NOMO-1 treated with dmso at 0.1 percent for 144 hours (cell line): ENCODE measurements at regions not wholly inside any gene's neighbourhood (a gene's known extent, or its start where the extent isn't known, plus 50 kb on each side); places are given as distances from the start of the nearest gene placed in this dataset.

Source experiments
- DNase-seq: peaks from one replicate; lab custom pipeline; 2025; ENCODE audit not compliant: unreplicated experiment; lab: John Stamatoyannopoulos, UW

DNA sequence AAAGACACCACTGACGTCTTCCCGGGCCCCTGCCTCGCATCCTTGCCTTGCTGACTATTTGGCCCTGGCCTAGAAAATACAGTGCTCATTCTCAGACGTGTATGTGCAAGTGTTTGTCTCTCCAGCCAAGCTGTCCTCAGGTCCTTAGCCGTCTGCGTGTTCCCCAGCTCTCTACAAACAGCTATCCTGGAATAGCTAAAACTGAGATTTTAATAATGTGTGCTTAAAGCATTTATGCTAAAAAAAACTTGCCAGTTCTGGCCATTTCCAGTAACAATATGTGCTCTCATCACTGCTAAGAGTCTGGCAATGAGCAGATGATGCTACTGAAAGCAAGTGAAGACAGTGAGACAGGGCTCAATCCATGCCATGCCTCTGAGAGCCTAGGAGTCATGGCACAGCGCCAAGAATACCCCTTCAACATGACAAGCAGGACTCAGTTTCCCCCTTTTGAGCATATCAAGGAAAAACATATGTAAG lies 55.7 kb downstream of the IRF2BP2 start:
- no peak for DNase-seq

- DNase-seq, result no peak
These were observed 56.5 kb downstream of the IRF2BP2 start for GRCh38 chr1:234553240-234554188.

GRCh38 chr1:234551032-234551378 lies 59.0 kb downstream of the IRF2BP2 start:
- DNase-seq, result no peak

GRCh38 chr1:234550341-234551031 lies 59.5 kb downstream of the IRF2BP2 start:
- no peak for DNase-seq

DNA sequence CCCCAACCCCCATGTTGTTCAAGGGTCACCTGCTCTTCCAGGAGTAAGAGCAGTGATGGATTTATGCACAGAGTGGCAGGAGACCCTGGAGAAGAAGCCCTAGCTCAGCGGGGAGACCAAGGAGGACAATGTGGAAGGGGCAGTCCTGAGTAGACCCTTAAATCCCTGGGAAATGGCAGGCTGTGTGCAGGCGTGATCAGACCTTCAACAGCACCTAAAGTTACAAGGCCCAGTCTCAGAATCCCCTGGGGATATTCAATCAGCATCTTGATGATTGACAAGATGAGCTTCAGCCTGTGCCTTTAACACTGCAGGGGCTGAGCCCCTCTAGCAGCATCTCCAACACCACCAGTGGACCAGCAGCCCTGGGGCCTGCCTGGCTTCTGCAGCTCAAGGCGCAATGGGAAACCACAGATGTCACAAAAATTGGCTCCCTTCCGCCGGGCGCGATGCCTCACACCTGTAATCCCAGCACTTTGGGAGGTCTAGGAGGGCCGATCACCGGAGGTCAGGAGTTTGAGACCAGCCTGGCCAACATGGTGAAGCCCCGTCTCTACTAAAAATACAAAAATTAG lies 60.4 kb downstream of the IRF2BP2 start:
- no peak for DNase-seq

DNA sequence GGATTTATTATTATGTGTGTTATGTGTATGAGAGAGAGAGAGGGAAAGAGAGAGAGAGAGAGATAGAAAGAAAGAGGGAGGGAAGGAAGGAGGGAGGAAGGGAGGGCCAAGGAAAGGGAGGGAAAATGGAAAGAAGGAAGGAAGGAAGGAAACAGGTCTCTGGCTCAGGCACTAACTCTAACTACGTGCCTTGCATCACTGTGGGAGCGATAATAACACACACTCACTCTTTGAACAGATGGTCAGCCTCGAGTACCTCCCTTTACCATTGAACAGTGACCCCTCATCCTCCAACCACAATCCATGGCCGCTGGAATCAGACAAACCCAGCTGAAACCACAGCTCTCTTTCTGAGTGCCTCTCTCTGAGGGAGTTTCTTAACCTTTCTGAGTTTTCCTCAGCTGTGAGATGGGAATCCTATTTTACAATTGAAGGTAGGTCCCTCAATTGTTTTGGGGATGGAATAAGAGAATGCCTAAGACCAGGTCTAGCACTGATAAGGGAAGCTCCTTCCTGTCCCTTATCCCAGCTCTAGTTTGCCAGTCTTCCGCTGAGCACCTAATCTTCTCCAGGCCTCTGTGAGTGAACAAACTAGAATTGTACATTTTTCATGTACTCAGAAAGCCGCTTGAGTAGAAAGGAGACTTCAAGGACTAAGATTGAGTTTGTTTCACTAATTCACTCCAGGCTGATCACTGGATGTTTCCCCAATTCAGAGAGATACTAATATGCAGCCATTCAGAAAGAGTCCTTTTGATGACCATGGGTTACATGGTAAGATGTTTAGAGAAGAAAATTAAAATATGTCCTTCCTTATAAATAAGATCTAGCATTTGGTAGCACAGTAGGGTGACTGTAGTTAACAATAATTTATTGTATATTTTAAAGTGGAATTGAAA lies 62.8 kb downstream of the IRF2BP2 start:
- DNase-seq, result no peak

DNA sequence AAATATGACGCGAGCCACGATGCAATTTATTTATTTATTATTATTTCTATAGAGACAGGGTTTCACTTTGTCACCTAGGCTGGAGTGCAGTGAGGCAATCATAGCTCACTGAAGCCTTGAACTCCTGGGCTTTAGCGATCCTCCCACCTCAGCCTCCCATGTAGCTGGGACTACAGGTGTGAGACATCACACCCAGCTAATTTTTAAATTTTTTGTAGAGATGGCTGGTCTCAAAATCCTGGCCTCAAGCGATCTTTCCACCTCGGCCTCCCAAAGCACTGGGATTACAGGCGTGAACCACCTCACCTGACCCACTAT lies 63.6 kb downstream of the IRF2BP2 start:
- DNase-seq, result no peak

- no peak for DNase-seq
These were observed 64.2 kb downstream of the IRF2BP2 start for GRCh38 chr1:234545517-234546386.

DNA sequence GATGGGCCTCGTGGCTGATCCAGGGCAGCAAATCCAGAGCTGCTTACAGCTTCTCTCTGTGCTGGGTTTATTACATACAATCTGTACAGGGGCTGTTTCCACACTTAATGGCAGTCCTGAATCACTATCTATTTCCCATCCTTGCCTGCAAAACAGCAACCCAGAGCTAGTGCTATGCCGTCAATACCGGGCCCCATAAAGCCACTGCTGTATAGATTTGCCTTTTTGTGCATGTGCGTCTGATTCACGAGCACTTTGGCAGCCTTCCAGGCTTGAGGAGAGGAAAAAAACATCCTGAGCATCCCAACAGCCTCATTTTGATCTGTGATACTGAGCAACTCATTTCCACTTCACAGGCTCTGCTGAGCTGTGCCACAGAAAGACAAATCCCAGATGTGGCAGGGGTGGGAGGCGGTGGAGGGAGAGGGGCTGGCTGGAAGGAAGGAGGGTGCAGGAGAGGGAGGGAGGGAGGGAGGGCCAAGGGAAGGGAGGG lies 65.2 kb upstream of the TARBP1 start:
- no peak for DNase-seq

DNA sequence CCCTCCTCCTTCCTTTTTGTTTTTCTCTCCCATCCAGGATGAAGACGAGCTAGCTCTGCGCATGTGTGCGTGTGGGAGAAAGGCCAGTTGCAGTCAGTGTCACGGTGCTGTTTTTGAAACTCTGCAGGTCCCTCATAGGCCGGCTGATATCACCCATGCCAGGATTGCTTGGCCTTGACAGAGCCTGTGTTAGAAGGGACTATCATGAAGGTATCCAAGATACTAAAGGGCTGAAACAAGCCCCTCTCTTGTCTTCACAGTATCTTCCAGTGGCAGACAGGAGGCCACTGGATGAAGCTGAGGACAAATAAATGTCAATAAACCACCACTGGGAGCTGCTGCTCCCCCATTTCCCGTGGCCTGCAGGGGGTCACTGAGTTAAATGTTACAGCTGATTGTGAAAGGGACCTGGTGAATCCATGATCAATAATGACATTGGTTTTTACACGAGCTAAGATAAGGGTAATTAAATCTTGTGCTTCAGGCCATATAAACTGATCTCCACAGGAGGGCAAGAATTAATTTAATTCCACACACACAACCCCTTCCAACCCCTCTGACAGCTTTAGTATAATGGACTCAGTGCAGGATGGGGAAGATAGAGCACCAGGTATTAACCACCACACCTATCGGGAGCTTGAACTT lies 64.6 kb upstream of the TARBP1 start:
- DNase-seq, result no peak

DNA sequence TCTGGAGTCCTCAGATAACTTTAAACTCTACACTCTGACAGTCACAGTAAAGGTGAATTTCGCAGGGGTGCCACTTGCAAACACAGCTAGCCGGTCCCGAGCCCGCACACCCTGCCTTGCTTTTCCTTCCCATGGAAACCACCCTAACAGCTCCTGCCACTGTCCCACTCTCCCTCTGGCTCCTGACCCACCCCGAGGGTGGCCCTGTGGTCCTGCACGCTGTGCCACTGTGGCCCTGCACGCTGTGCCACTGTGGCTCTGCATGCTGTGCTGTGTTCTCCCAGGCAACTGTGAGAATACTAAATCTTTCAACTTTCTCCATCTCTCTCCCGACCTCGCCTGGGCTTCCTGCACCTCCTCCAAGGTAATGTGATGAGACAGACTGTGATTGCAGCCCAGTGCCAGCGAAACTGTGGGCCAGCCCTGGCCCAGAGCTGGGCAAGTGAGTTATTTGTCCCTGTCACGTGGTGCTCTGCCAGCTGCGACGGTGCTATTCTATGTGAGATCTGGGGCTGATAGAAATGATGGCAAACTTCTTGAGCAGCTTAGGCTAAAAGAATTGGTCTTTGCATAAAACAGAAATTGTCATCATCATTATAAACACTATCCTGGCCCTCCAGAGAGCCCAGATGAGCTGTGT lies 63.4 kb upstream of the TARBP1 start:
- no peak for DNase-seq

DNA sequence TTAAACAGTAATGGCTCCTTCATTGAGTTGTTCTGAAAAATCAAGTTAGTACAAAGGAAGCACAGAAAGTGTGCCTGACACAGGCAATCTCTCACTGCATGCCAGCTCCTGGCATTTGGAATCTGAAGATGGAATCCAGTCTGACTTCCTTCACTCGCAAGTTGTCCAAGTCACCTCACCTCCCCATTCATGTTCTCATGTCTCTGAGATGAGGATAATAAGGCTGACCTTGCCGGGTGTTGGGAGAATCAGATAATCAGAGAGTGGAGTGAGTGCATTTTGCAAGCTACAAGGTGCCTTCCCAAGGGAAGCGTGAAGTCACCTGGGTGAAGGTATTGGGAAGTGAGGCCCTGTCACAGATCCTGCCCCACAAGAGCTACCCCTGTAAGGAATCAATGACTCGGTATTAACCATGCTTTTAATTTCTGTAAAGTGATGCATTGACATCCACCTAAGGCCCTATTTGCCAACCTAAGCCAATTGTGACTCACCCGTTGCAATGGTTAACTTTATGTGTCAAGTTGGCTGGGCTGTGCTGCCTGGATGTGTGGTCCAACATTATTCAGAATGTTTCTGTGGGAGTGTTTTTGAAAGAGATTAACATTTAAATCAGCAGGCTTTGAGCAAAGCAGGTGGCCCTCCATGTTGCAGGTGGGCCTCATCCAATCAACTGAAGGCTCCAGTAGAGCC lies 62.5 kb upstream of the TARBP1 start:
- DNase-seq, result no peak

- DNase-seq, result no peak
These were observed 61.4 kb upstream of the TARBP1 start for GRCh38 chr1:234540404-234540762.

DNA sequence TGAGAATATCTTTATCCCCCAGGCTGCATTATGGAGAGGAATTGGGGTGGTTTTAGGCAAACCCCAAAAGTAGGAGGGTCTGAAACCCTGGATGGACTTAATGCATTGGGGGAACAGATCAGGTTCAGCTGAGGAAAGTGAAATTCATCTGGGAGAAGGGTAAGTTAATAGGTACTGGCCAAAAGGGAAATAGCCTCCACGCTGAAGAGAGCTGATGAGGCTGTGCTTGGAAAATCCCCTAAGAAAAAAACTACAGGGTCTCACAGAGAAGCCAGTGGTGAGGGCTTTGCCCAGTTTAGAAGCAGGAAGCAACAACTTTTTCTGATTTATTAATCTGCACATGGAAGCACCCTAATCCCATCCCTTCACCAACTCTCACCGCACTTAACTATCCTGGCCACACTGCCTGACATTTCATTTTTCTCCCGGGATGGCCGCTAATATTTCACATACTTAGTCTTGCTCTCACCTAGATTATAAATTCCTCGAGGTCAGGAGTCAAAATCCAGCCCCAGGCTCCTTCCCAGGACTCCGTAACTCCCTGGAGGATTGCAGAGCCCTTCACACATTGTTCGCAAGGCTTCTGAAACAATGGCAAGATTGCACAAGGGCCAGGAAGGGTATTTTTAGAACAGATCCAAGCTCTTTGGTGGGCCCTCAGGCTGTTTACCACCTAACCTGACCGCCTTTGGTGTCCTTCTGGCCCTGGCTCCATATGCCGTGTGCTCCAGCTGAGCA lies 60.9 kb upstream of the TARBP1 start:
- no peak for DNase-seq

DNA sequence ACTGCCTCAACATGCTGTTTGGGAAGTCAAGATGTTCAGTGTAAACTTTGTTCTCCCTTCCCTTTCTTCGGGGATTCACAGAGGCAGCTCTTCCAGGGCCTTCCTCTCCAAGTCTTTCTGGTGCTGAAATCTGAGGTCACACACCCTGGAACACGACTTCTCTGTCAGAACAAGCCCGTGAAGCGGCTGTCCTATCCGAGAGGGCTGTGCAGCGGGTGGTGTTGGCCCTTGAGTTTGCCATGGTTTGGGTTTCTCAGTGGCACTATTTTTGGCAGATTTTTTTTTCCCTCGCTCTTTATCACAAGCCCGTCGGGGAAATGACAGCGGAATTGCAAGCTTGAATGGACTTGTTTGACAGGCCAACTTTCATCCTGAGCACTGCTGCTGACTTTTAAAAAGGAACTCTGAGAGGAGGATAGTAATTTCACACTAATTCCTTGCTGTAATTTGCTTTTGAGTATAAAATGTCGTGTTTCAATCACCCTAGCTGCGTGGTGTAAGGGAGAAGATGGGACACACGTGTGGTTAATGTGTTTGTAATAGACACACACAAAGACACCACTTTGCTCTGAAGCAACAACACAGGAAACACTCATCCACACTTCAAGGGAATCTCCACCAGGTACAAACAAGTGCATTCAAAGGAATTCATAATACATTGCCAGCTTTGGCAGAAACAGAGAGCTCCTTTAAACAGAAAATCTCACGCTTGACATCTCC lies 60.1 kb upstream of the TARBP1 start:
- no peak for DNase-seq

DNA sequence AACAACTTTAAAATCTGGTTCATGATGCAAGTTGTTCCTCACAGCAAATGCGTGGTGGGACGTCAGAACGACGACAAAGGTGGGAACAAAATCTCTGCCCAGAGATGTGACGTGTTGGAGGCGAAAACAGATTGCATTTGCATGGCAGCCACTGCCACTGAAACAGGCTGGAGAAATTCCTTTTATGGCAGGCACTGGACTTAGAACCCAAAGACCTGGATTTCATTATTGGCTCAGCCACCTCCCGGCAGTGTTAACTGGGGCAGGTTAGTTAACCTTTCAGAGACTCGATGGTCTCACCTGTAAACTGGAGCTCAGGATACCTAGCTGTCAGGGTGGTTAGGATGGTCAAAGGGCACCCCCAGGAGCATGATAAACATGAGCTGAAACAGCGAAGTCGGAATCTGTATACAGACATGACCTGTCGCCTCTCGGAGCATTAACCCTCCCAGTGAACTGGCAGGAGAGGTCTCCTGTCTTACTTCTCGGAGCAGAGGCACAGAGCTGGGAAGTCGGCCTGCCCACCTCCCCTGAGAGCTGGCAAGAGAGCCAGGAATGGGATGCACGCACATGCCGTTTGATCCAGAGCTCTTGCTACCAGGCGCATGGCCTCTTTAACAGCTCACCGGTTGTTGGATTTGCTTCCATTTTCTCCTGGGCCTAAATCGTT lies 59.2 kb upstream of the TARBP1 start:
- no peak for DNase-seq

GRCh38 chr1:234537236-234537635 lies 58.3 kb upstream of the TARBP1 start:
- no peak for DNase-seq
